Astrocyte (in vitro differentiated cells and primary cell): ENCODE measurements at regions not wholly inside any gene's neighbourhood (a gene's known extent, or its start where the extent isn't known, plus 50 kb on each side); places are given as distances from the start of the nearest gene placed in this dataset.

Experiments used
- CTCF ChIP-seq: IDR thresholded peaks from 2 replicates; pipeline ENCODE4 v1.5.1; 2011; ENCODE audit warnings: low read depth, mild to moderate bottlenecking, inconsistent platforms, low read length, moderate library complexity; ENCODE audit not compliant: insufficient read depth
- EZH2 ChIP-seq: IDR thresholded peaks from 2 replicates; pipeline ENCODE4 v1.6.1; 2012; ENCODE audit warnings: mild to moderate bottlenecking, low read length, inconsistent platforms; ENCODE audit not compliant: insufficient read depth

GRCh38 chr18:49701190-49701589, 112.1 kb downstream of the ACAA2 start:
- TF ChIP-seq EZH2 (no peak), CTCF (no peak)
